ENCODE measurements at regions not wholly inside any gene's neighbourhood (a gene's known extent, or its start where the extent isn't known, plus 50 kb on each side); places are given as distances from the start of the nearest gene placed in this dataset.

DNA sequence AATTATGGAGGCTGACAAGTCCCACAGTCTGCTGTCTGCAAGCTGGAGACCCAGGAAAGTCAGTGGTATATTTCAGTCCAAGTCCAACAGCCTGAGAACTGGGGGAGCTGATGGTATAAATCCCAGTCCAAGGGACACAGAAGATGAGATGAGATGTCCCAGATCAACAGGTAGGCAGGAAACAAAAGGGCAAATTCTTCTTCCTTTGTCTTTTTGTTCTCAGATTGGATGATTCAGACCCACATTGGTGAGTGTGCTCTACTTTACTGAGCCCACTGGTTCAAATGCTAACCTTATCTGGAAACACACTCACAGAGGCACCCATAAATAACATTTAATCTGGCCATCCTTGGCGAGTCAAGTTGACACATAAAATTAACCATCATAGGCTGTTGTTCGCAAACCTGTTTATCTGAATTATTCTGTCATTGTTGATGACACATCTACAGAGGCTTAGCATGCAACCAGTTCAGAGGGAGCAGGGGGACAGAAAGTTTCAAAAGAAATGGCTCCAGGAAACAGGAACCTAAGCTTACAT is 62.7 kb upstream of the ITGA11 start:
- Histone ChIP-seq H3K36me3 (replicated peaks in 1 of 2; ENCODE audit: control insufficient read depth in 1 of 2, insufficient read depth in 2 of 2, low read length in 1 of 2) (no peaks in the 10 kb centered on the region), H3K9me3 (no peaks in the 10 kb centered on the region), H3K79me2 (ENCODE audit: insufficient read depth) (no peaks in the 10 kb centered on the region), H2AFZ (ENCODE audit: low read depth) (no peak overlapping the region), H3K27me3 (ENCODE audit: insufficient read depth) (no peaks in the 10 kb centered on the region), H3K4me3 (ENCODE audit: low read depth in 2 of 2, low read length in 1 of 2) (no peak overlapping the region), H3K27ac (ENCODE audit: low read depth in 2 of 2, low read length in 1 of 2) (no peak overlapping the region), H3K4me2 (no peak overlapping the region), H3K4me1 (ENCODE audit: control insufficient read depth in 1 of 2, insufficient read depth in 2 of 2, low read depth in 1 of 2, low read length in 1 of 2) (no peaks in the 10 kb centered on the region), H3F3A (replicated peaks; ENCODE audit: insufficient read depth) (no peaks in the 10 kb centered on the region), H4K20me1 (ENCODE audit: insufficient read depth) (no peaks in the 10 kb centered on the region), H3K9me2 (no peaks in the 10 kb centered on the region), H3K9ac (no peak overlapping the region)
- 63% methylated on average over 2 of the region's 2 CpGs for WGBS (ENCODE audit: low lambda C conversion rate)
- ChIA-PET POLR2A (no interaction called here), CTCF (interaction anchor here (0.7 to 1.4 kb wide), 4 partner anchors 10 to 188 kb away, joined by 3 to 4 read pairs (median 3); no protein-coding TSS in a partner anchor)
- DNase-seq: no peak
- TF ChIP-seq TAF1 (IDR thresholded peaks at IDR 0.05; ENCODE audit: borderline replicate concordance, low read depth, low read length) (no peak), RFX5 (IDR thresholded peaks at IDR 0.05; ENCODE audit: low read length) (no peak), CHD2 (IDR thresholded peaks at IDR 0.05; ENCODE audit: low read length, partially characterized antibody) (no peak), RXRA (IDR thresholded peaks at IDR 0.05; ENCODE audit: borderline replicate concordance, low read depth) (no peak), EZH2phosphoT487 (IDR thresholded peaks at IDR 0.05; ENCODE audit: borderline replicate concordance, low read depth) (no peak), GATA2 (CRISPR knock-in tag; IDR thresholded peaks at IDR 0.05) (no peak)
- TF ChIP-seq, protein P1, sequence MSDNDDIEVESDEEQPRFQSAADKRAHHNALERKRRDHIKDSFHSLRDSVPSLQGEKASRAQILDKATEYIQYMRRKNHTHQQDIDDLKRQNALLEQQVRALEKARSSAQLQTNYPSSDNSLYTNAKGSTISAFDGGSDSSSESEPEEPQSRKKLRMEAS (IDR thresholded peaks at IDR 0.05; ENCODE audit: low read depth): no peak

DNA sequence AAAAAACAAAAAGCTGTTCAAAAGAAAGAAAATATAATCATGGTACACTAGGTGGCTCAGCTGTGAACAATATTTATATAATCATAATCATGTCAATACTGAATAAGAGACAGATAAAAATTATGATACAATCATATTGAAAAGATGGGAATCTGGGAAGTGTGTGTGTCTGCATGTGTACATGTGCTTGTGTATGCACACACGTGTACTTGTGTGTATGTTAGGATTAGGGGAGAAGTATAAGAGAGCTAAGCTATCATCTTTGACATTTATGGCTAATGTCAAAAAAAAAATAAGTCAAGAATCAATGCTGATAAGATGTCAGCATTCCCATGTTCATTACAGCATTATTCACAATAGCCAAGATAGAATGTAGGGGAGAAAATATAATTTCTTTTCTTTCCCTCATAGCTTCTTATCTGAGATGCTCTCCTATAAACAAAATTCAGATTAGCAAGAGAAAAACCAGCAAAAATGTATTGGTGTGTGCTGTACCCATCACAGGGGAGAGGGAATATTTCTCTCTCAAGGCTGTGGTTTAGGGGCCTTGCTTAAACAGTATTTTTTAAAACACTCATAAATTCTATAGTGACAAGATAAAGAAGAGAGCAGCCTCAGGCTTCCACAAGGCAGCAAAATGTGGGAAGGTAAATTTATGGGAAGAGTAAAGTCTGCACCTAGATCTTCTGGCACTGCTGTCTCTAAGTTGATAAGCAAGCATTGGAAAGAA is 63.4 kb upstream of the ITGA11 start:
- Histone ChIP-seq H3K9me2 (no peaks in the 10 kb centered on the region), H3K27ac (ENCODE audit: low read depth in 2 of 2, low read length in 1 of 2) (no peak overlapping the region), H3K4me2 (no peak overlapping the region), H3K79me2 (ENCODE audit: insufficient read depth) (no peaks in the 10 kb centered on the region), H3F3A (replicated peaks; ENCODE audit: insufficient read depth) (no peaks in the 10 kb centered on the region), H4K20me1 (ENCODE audit: insufficient read depth) (no peaks in the 10 kb centered on the region), H3K27me3 (ENCODE audit: insufficient read depth) (no peaks in the 10 kb centered on the region), H3K9ac (no peak overlapping the region), H2AFZ (ENCODE audit: low read depth) (no peak overlapping the region), H3K4me1 (ENCODE audit: control insufficient read depth in 1 of 2, insufficient read depth in 2 of 2, low read depth in 1 of 2, low read length in 1 of 2) (no peaks in the 10 kb centered on the region), H3K36me3 (replicated peaks in 1 of 2; ENCODE audit: control insufficient read depth in 1 of 2, insufficient read depth in 2 of 2, low read length in 1 of 2) (no peaks in the 10 kb centered on the region), H3K4me3 (ENCODE audit: low read depth in 2 of 2, low read length in 1 of 2) (no peak overlapping the region), H3K9me3 (no peaks in the 10 kb centered on the region)
- DNase-seq: no peak
- CTCF ChIA-PET: interaction anchor here (0.5 to 1.1 kb wide), 4 partner anchors 10 to 829 kb away, joined by 3 to 4 read pairs (median 3); no protein-coding TSS in a partner anchor
- POLR2A ChIA-PET: no interaction called here
- WGBS (ENCODE audit: low lambda C conversion rate): 6% methylated on average over 1 of the region's 1 CpG
- no peak for TF ChIP-seq FOXJ3 (CRISPR knock-in tag; IDR thresholded peaks at IDR 0.05)
- no peak for TF ChIP-seq RCOR1 (IDR thresholded peaks at IDR 0.05; ENCODE audit: low read length)
- TF ChIP-seq YY1 (IDR thresholded peaks at IDR 0.05; ENCODE audit: low read depth): no peak
- no peak for TF ChIP-seq GATA2 (CRISPR knock-in tag; IDR thresholded peaks at IDR 0.05)
- TF ChIP-seq, protein P2, sequence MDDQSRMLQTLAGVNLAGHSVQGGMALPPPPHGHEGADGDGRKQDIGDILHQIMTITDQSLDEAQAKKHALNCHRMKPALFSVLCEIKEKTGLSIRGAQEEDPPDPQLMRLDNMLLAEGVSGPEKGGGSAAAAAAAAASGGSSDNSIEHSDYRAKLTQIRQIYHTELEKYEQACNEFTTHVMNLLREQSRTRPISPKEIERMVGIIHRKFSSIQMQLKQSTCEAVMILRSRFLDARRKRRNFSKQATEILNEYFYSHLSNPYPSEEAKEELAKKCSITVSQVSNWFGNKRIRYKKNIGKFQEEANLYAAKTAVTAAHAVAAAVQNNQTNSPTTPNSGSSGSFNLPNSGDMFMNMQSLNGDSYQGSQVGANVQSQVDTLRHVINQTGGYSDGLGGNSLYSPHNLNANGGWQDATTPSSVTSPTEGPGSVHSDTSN (IDR thresholded peaks at IDR 0.05): no peak
- TF ChIP-seq, protein P3, sequence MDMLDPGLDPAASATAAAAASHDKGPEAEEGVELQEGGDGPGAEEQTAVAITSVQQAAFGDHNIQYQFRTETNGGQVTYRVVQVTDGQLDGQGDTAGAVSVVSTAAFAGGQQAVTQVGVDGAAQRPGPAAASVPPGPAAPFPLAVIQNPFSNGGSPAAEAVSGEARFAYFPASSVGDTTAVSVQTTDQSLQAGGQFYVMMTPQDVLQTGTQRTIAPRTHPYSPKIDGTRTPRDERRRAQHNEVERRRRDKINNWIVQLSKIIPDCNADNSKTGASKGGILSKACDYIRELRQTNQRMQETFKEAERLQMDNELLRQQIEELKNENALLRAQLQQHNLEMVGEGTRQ (IDR thresholded peaks at IDR 0.05; ENCODE audit: borderline replicate concordance, low read depth, low read length): no peak
- TF ChIP-seq FOXM1 (IDR thresholded peaks at IDR 0.05; ENCODE audit: low read depth): no peak
- no peak for TF ChIP-seq EP300 (IDR thresholded peaks at IDR 0.05; ENCODE audit: borderline replicate concordance in 1 of 2, low read depth in 1 of 2, low read length in 1 of 2)
- TF ChIP-seq ELF1 (IDR thresholded peaks at IDR 0.05): no peak
- TF ChIP-seq TEAD4 (IDR thresholded peaks at IDR 0.05; ENCODE audit: borderline replicate concordance, insufficient read depth): no peak
- TF ChIP-seq MEF2A (IDR thresholded peaks at IDR 0.05; ENCODE audit: borderline replicate concordance, low read depth): no peak
- TF ChIP-seq, protein P4, sequence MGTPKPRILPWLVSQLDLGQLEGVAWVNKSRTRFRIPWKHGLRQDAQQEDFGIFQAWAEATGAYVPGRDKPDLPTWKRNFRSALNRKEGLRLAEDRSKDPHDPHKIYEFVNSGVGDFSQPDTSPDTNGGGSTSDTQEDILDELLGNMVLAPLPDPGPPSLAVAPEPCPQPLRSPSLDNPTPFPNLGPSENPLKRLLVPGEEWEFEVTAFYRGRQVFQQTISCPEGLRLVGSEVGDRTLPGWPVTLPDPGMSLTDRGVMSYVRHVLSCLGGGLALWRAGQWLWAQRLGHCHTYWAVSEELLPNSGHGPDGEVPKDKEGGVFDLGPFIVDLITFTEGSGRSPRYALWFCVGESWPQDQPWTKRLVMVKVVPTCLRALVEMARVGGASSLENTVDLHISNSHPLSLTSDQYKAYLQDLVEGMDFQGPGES (IDR thresholded peaks at IDR 0.05; ENCODE audit: low read depth, low read length): no peak
- TF ChIP-seq, protein P5, sequence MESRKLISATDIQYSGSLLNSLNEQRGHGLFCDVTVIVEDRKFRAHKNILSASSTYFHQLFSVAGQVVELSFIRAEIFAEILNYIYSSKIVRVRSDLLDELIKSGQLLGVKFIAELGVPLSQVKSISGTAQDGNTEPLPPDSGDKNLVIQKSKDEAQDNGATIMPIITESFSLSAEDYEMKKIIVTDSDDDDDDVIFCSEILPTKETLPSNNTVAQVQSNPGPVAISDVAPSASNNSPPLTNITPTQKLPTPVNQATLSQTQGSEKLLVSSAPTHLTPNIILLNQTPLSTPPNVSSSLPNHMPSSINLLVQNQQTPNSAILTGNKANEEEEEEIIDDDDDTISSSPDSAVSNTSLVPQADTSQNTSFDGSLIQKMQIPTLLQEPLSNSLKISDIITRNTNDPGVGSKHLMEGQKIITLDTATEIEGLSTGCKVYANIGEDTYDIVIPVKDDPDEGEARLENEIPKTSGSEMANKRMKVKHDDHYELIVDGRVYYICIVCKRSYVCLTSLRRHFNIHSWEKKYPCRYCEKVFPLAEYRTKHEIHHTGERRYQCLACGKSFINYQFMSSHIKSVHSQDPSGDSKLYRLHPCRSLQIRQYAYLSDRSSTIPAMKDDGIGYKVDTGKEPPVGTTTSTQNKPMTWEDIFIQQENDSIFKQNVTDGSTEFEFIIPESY (IDR thresholded peaks at IDR 0.05; ENCODE audit: borderline replicate concordance, low read depth): no peak
- no peak for TF ChIP-seq FOSL2 (IDR thresholded peaks at IDR 0.05; ENCODE audit: borderline replicate concordance, low read depth)

Measured in SK-N-SH (cell line).